Thyroid gland (tissue), 4 donors: ENCODE measurements at regions not wholly inside any gene's neighbourhood (a gene's known extent, or its start where the extent isn't known, plus 50 kb on each side); places are given as distances from the start of the nearest gene placed in this dataset.

Experiments used
- DNase-seq, 2 donors: peaks; one replicate each; pipeline ENCODE4 v3.0.0-alpha.2; 2019
- H3K27ac ChIP-seq, 3 donors: fragments of 200-600 bp; sonication (generic); 1 replicate in 2 of 3; 2 replicates in 1 of 3; pipeline ENCODE4 v1.5.1; 2016 to 2019; ENCODE audit warnings: mild to moderate bottlenecking in 1 of 3, moderate library complexity in 1 of 3
- H3K27me3 ChIP-seq: fragments of 200-600 bp; sonication (generic); one replicate; pipeline ENCODE4 v1.5.1; 2019
- H3K36me3 ChIP-seq, 2 donors: fragments of 200-600 bp; sonication (generic); one replicate each; pipeline ENCODE4 v1.5.1; 2016 to 2019
- H3K4me1 ChIP-seq, 2 donors: fragments of 200-600 bp; sonication (generic); one replicate each; pipeline ENCODE4 v1.5.1; 2017 to 2019
- H3K4me3 ChIP-seq, 3 donors: fragments of 200-600 bp; sonication (generic); replicated peaks in 1 of 3; 1 replicate in 2 of 3; 2 replicates in 1 of 3; pipeline ENCODE4 v1.5.1; 2016; ENCODE audit warnings: mild to moderate bottlenecking in 1 of 3
- H3K9me3 ChIP-seq: fragments of 200-600 bp; sonication (generic); one replicate; pipeline ENCODE4 v1.5.1; 2017
- CTCF ChIP-seq, 6 experiments: fragments of 200-600 bp in 3 of 6; fragments of 450-650 bp in 3 of 6; sonication (generic) in 3 of 6; IDR thresholded peaks; one replicate each; pipeline ENCODE4 v1.5.1; 2016 to 2019; ENCODE audit warnings: antibody characterized with exemption in 6 of 6, mild to moderate bottlenecking in 2 of 6, inconsistent platforms in 1 of 6, moderate library complexity in 1 of 6
- POLR2A ChIP-seq, 2 donors: fragments of 450-650 bp; IDR thresholded peaks; one replicate each; pipeline ENCODE4 v1.6.1; 2017; ENCODE audit warnings: antibody characterized with exemption in 2 of 2, mild to moderate bottlenecking in 2 of 2, moderate library complexity in 1 of 2
- WGBS, 2 donors: methylation state at CpG; one replicate each; pipeline ENCODE4 v1.1.5; 2017; 5-methylcytosine and 5-hydroxymethylcytosine counted together
- intact Hi-C: fragments of 100-400 bp; cut with DNase I; formaldehyde crosslinking; loops from one replicate; pipeline ENCODE4 v1.15.1; 2023

- 38 to 40% methylated on average over 7 of the region's 7 CpGs for WGBS, 2 donors
Measured at GRCh38 chr3:181383201-181383600, 328.5 kb upstream of the SOX2 start.

DNA sequence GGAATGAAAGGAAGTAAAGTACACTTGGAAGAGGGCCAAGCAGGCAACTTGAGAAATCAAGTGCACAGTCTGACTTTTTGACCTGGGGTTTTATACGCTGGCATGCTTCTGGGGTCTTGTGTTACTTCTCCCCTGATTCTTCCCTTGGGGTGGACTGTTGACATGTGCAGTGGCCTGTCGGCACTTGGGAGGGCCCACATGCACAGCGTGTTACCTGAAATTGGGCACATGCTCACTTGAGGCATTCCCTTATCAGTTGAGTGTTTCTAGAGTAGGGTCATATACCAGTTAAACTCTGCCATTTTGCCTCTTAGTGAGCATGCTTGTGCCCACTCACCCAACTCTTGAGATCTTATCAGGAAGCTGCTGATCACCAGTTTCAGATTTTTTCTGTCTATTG lies 329.1 kb upstream of the SOX2 start:
- Histone ChIP-seq H3K9me3 (no peaks in the 10 kb centered on the region), H3K4me3 (no peak overlapping the region), H3K27ac (no peak overlapping the region), H3K36me3 (no peaks in the 10 kb centered on the region), H3K27me3 (no peaks in the 10 kb centered on the region), H3K4me1 (peaks cover 17 to 21% of the 10 kb centered on the region in 2 donors)
- intact Hi-C loops: loop anchor here (10.0 kb wide), 1 partner anchor 312 kb away; no protein-coding TSS in a partner anchor
- TF ChIP-seq POLR2A (IDR thresholded peaks at IDR 0.05) (no peak), CTCF (IDR thresholded peaks at IDR 0.05) (no peak)
- DNase-seq: peak; percentile 64 to 78
- 13 to 27% methylated on average over 3 of the region's 3 CpGs for WGBS, 2 donors

More at GRCh38 chr3:181383201-181383600, 328.5 kb upstream of the SOX2 start:
- H3K27ac ChIP-seq: no peak overlapping the region
- no peaks in the 10 kb centered on the region for H3K36me3 ChIP-seq
- no peak overlapping the region for H3K4me3 ChIP-seq
- H3K4me1 ChIP-seq: peaks cover 17 to 21% of the 10 kb centered on the region in 2 donors
- TF ChIP-seq CTCF (IDR thresholded peaks at IDR 0.05) (no peak), POLR2A (IDR thresholded peaks at IDR 0.05) (no peak)
- peak; percentile 69 to 70 for DNase-seq
- H3K9me3 ChIP-seq: no peaks in the 10 kb centered on the region
- no peaks in the 10 kb centered on the region for H3K27me3 ChIP-seq
- intact Hi-C loops: loop anchor here (10.0 kb wide), 1 partner anchor 312 kb away; no protein-coding TSS in a partner anchor

DNA sequence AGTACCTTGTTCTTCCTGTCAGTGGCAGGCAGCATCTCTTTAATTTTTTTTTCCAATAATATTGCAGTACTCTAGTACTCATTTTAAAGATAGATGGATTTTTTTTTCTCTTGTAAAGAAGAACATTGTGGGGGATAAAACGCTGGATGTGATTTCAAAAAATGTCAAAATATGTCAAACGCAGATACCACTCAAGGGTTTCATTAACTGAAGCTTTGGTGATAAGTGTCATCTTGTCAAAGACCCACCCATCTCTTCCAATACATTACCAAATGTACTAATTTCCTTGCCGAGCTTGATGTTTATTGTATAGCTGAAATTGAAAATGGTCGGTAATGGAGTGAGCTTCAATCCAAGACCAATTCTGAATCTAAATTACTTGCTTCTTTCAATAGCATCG lies 332.4 kb upstream of the SOX2 start:
- Histone ChIP-seq H3K4me1 (peaks cover 17 to 21% of the 10 kb centered on the region in 2 donors), H3K9me3 (no peaks in the 10 kb centered on the region), H3K27ac (no peak overlapping the region), H3K27me3 (no peaks in the 10 kb centered on the region), H3K4me3 (no peak overlapping the region), H3K36me3 (no peaks in the 10 kb centered on the region)
- no peak for DNase-seq
- TF ChIP-seq CTCF (IDR thresholded peaks at IDR 0.05) (no peak), POLR2A (IDR thresholded peaks at IDR 0.05) (no peak)
- intact Hi-C loops: no loop called here
- WGBS, 2 donors: 91 to 95% methylated on average over 5 of the region's 5 CpGs

- WGBS, 2 donors: 59 to 75% methylated on average over 3 of the region's 3 CpGs
- Histone ChIP-seq H3K4me1 (no peaks in the 10 kb centered on the region), H3K36me3 (no peaks in the 10 kb centered on the region), H3K27ac (no peak overlapping the region), H3K27me3 (no peaks in the 10 kb centered on the region), H3K9me3 (no peaks in the 10 kb centered on the region), H3K4me3 (no peak overlapping the region)
- no peak for TF ChIP-seq POLR2A (IDR thresholded peaks at IDR 0.05)
- no peak for TF ChIP-seq CTCF (IDR thresholded peaks at IDR 0.05)
- DNase-seq: no peak
- intact Hi-C loops: no loop called here
Measured at GRCh38 chr3:181369637-181370036, 342.1 kb upstream of the SOX2 start.

GRCh38 chr3:181363231-181363630 lies 348.5 kb upstream of the SOX2 start:
- no peaks in the 10 kb centered on the region for H3K27me3 ChIP-seq
- H3K27ac ChIP-seq: no peak overlapping the region
- H3K4me1 ChIP-seq: no peaks in the 10 kb centered on the region
- no peaks in the 10 kb centered on the region for H3K36me3 ChIP-seq
- DNase-seq: no peak
- TF ChIP-seq POLR2A (IDR thresholded peaks at IDR 0.05): no peak
- TF ChIP-seq CTCF (IDR thresholded peaks at IDR 0.05): no peak
- H3K4me3 ChIP-seq: no peak overlapping the region
- WGBS, 2 donors: 25 to 37% methylated on average over 1 of the region's 1 CpG
- intact Hi-C loops: no loop called here
- no peaks in the 10 kb centered on the region for H3K9me3 ChIP-seq
